Endothelial cell of umbilical vein (primary cell): ENCODE measurements at regions not wholly inside any gene's neighbourhood (a gene's known extent, or its start where the extent isn't known, plus 50 kb on each side); places are given as distances from the start of the nearest gene placed in this dataset. TPM values are rescaled to one million over a fixed set of nuclear protein-coding genes. Genes with fewer than 3 reads are reported as not detected.
A peak's percentile ranks its signal among the peaks of the same experiment; 100 is the strongest.

Experiments used
- BruUV-seq: library from RNA; stranded (reverse); fragments of 400-500 nt; replicated peaks from 2 replicates; lab custom pipeline; 2021; lab: Mats Ljungman, UMichigan
- CTCF ChIA-PET: fragments of 300-600, 350-600 bp; sonication (Branson Sonifier 250); formaldehyde crosslinking; loops from one replicate; lab custom pipeline; 2021; ENCODE audit warnings: antibody characterized with exemption, inconsistent platforms; lab: Charles Lee
- POLR2A ChIA-PET: fragments of 300-600, 350-600 bp; sonication (Branson Sonifier 250); formaldehyde crosslinking; loops from one replicate; lab custom pipeline; 2021; ENCODE audit warnings: antibody characterized with exemption, inconsistent platforms; lab: Charles Lee
- DNase-seq: peaks from one replicate; pipeline ENCODE4 v3.0.0-alpha.2; 2011; ENCODE audit warnings: low read depth, low spot score
- FAIRE-seq: peaks from 2 replicates; lab custom pipeline; 2011; peaks lifted over from hg19 to GRCh38; lab: Jason Lieb, UNC
- H2AFZ ChIP-seq: 2 replicates; pipeline ENCODE4 v1.6.0; 2012; ENCODE audit warnings: low read depth, low read length, control low read depth, inconsistent platforms
- H3K27ac ChIP-seq: 2 replicates; pipeline ENCODE4 v1.5.1; 2011; ENCODE audit warnings: low read depth, mild to moderate bottlenecking, control low read depth, low read length, moderate library complexity; ENCODE audit not compliant: insufficient read depth
- H3K27me3 ChIP-seq, 2 experiments: 2 replicates each; pipeline versions ENCODE4 v1.6.0 to v1.6.1; 2011; ENCODE audit warnings: low read length in 2 of 2, mixed read lengths in 1 of 2; ENCODE audit not compliant: control insufficient read depth in 2 of 2, insufficient read depth in 2 of 2
- H3K36me3 ChIP-seq, 2 experiments: 2 replicates in 1 of 2; 3 replicates in 1 of 2; pipeline ENCODE4 v1.5.1; 2011; ENCODE audit warnings: low read length in 2 of 2, mild to moderate bottlenecking in 1 of 2, moderate library complexity in 1 of 2; ENCODE audit not compliant: control insufficient read depth in 2 of 2, insufficient read depth in 2 of 2; ENCODE audit errors: extremely low read depth in 1 of 2
- H3K4me1 ChIP-seq: 3 replicates; pipeline ENCODE4 v1.5.1; 2011; ENCODE audit warnings: mild to moderate bottlenecking, low read length; ENCODE audit not compliant: control insufficient read depth, insufficient read depth; ENCODE audit errors: extremely low read depth
- H3K4me2 ChIP-seq: 2 replicates; pipeline ENCODE4 v1.6.1; 2011; ENCODE audit warnings: low read length, control low read depth, mixed read lengths; ENCODE audit not compliant: insufficient read depth
- H3K4me3 ChIP-seq, 3 experiments: fragments of 200-600 bp in 1 of 3; sonication (generic), shearing (Covaris generic) in 1 of 3; replicated peaks in 1 of 3; 2 replicates each; pipeline ENCODE4 v1.5.1; 2011 to 2016; ENCODE audit warnings: control low read depth in 3 of 3, low read length in 3 of 3, mild to moderate bottlenecking in 2 of 3, inconsistent platforms in 1 of 3, low read depth in 1 of 3, moderate library complexity in 1 of 3; ENCODE audit not compliant: insufficient read depth in 1 of 3
- H3K79me2 ChIP-seq: 2 replicates; pipeline ENCODE4 v1.6.0; 2012; ENCODE audit warnings: low read length, inconsistent platforms; ENCODE audit not compliant: control insufficient read depth, insufficient read depth
- H3K9ac ChIP-seq: replicated peaks from 2 replicates; pipeline ENCODE3; 2011; ENCODE audit warnings: low read length, control low read depth; ENCODE audit not compliant: insufficient read depth; ENCODE audit errors: extremely low read depth
- H3K9me1 ChIP-seq: replicated peaks from 3 replicates; pipeline ENCODE4 v1.6.0; 2011; ENCODE audit warnings: mild to moderate bottlenecking, low read length; ENCODE audit not compliant: control insufficient read depth, insufficient read depth; ENCODE audit errors: extremely low read depth
- H3K9me3 ChIP-seq: replicated peaks from 2 replicates; pipeline ENCODE4 v1.5.1; 2012; ENCODE audit warnings: low read length, inconsistent platforms; ENCODE audit not compliant: control insufficient read depth, insufficient read depth
- H4K20me1 ChIP-seq: replicated peaks from 2 replicates; pipeline ENCODE3; 2011; ENCODE audit warnings: mild to moderate bottlenecking, low read length; ENCODE audit not compliant: control insufficient read depth, insufficient read depth; ENCODE audit errors: extremely low read depth
- EZH2 ChIP-seq: IDR thresholded peaks from 2 replicates; pipeline ENCODE4 v1.6.1; 2012; ENCODE audit warnings: borderline replicate concordance, low read depth, mild to moderate bottlenecking, moderate library complexity, low read length, inconsistent platforms; ENCODE audit not compliant: severe bottlenecking
- JUN ChIP-seq: IDR thresholded peaks from 2 replicates; pipeline ENCODE4 v1.6.1; 2011; ENCODE audit warnings: borderline replicate concordance, low read depth; ENCODE audit not compliant: insufficient read length, insufficient read depth
- MYC ChIP-seq: IDR thresholded peaks from one replicate; pipeline ENCODE4 v1.6.1; 2011; ENCODE audit warnings: mild to moderate bottlenecking, low read depth, low read length
- POLR2A ChIP-seq: IDR thresholded peaks from 2 replicates; pipeline ENCODE4 v1.6.1; 2012; ENCODE audit warnings: low read depth, mild to moderate bottlenecking, control low read depth, low read length
- POLR2AphosphoS5 ChIP-seq: IDR thresholded peaks from 2 replicates; pipeline ENCODE4 v1.6.1; 2012; ENCODE audit warnings: low read depth, mild to moderate bottlenecking, control low read depth, low read length, moderate library complexity; ENCODE audit not compliant: insufficient read depth
- dilution Hi-C: fragments of 300-500 bp; cut with MboI; formaldehyde crosslinking; loops from one replicate; pipeline ENCODE4 v1.15.0; 2019; ENCODE audit warnings: low sequenced_read_pairs; ENCODE audit not compliant: extremely low pct_ligation_motif_present
- intact Hi-C: fragments of 100-400 bp; cut with micrococcal nuclease; formaldehyde crosslinking; loops from one replicate; pipeline ENCODE4 v1.10.0; 2022
- microRNA counts: library from miRNA; unstranded; fragments of <30 nt; microRNA quantifications from one replicate; lab custom pipeline; 2016
- microRNA-seq: library from miRNA; unstranded; fragments of <30 nt; microRNA quantifications from one replicate; pipeline ENCODE4 v1.2.0, GENCODE V29; 2021; ENCODE audit warnings: borderline number of aligned reads, borderline replicate concordance
- small RNA-seq: library from RNA; depleted of rRNA; stranded (forward); fragments of <200 nt; gene quantifications from one replicate; pipeline ENCODE3, GENCODE V24; 2012; ENCODE audit warnings: low replicate concordance, low read depth; ENCODE audit not compliant: insufficient read depth, insufficient read length
- TF ChIP-seq, protein P1 (sequence below): IDR thresholded peaks from 2 replicates; pipeline ENCODE4 v1.6.1; 2011; ENCODE audit not compliant: insufficient read depth, insufficient read length

DNA sequence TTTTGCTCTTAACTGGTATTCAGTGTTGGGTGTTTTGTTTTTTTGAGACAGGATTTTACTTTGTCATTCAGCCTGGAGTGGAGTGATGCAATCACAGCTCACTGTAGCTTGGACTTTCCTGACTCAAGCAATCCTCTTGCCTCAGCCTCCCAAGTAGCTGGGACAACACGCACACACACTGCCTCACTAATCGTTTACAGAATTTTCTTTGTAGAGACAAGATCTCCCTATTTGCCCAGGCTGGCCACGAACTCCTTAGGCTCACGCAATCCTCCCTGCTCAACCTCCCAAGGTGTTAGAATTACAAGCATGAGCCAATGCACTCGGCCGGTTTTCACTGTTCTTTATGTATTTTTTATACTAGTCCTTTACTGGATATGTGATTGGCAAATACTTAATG, 51.0 kb upstream of the IGLL5 start:
- ChIA-PET CTCF (interaction anchor here (0.8 to 1.5 kb wide), 3 partner anchors 10 to 13 kb away, joined by 3 read pairs; no protein-coding TSS in a partner anchor), POLR2A (no interaction called here)
- H3K4me2 ChIP-seq = no peak overlapping the region
- dilution Hi-C loops (no loop called here), intact Hi-C loops (no loop called here)
- no peak overlapping the region for H3K27ac ChIP-seq
- no peaks in the 10 kb centered on the region for H3K4me1 ChIP-seq
- H3K4me3 ChIP-seq = no peak overlapping the region
- no peak for FAIRE-seq
- H4K20me1 ChIP-seq = no peaks in the 10 kb centered on the region
- peaks cover 2 to 6% of the 10 kb centered on the region in 2 experiments for H3K27me3 ChIP-seq
- no peaks in the 10 kb centered on the region for H3K9me3 ChIP-seq
- BruUV-seq = no TSS peak
- H3K9ac ChIP-seq = no peak overlapping the region
- TF ChIP-seq POLR2A (no peak), MYC (no peak), POLR2AphosphoS5 (no peak), EZH2 (no peak), JUN (no peak)
- TF ChIP-seq, protein P1, sequence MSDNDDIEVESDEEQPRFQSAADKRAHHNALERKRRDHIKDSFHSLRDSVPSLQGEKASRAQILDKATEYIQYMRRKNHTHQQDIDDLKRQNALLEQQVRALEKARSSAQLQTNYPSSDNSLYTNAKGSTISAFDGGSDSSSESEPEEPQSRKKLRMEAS = no peak
- H3K36me3 ChIP-seq = no peaks in the 10 kb centered on the region
- H3K9me1 ChIP-seq = no peaks in the 10 kb centered on the region
- no peaks in the 10 kb centered on the region for H3K79me2 ChIP-seq
- H2AFZ ChIP-seq = no peak overlapping the region
- no peak for DNase-seq

MicroRNAs encoded in the stretch of these regions (microRNA counts, 767-probe panel; counts per million panel counts)
- 723 counts per million, percentile 96 among the panel's probes with 10 or more counts for microRNA hsa-miR-650 (lab: Ali Mortazavi, UCI)

Small RNA genes lying in the stretch of these regions (microRNA-seq; reads per million reads assigned to microRNA genes)
- not detected for gene MIR650

Small RNA genes lying in the stretch of these regions (small RNA-seq; reads per million reads assigned to genes)
- gene AC244157.1 = not detected
- gene AC245028.1 = not detected
- not detected for gene AC245028.2
- not detected for gene AC245028.3
- not detected for gene IGLV3-13
- gene IGLV3-15 = not detected
- not detected for gene IGLV3-17
- not detected for gene IGLVI-20
- gene IGLVVI-22-1 = not detected
